NCI-H446 (cell line): ENCODE measurements at regions not wholly inside any gene's neighbourhood (a gene's known extent, or its start where the extent isn't known, plus 50 kb on each side); places are given as distances from the start of the nearest gene placed in this dataset.
"Not testable (repeated sequence)": the region's sequence is repeated elsewhere in the genome, so short reads cannot be mapped to it uniquely, and the experiment has no call there.

ENCODE experiments used
- DNase-seq, 2 experiments: peaks; one replicate each; lab custom pipeline; 2025; lab: John Stamatoyannopoulos, UW

DNA sequence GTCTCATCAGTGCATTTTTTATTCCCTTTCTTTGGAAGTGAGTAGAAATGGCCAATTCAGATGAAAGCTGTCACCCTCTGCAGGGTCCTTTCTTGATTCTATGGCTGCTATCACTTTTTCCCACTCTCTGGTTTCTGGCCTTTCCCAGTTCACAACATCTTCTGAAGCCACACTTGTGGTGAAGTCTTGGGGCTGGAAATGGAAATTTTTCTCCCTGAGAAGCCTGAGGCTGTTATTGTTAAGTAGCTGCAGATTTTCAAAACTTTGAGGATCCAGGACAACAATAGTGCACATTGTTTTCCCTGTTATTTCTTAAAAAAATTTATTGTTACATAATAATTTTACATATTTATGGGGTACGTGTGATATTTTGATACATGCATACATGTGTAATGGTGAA, 250.3 kb upstream of the RASGRP1 start:
- DNase-seq: no peak

DNA sequence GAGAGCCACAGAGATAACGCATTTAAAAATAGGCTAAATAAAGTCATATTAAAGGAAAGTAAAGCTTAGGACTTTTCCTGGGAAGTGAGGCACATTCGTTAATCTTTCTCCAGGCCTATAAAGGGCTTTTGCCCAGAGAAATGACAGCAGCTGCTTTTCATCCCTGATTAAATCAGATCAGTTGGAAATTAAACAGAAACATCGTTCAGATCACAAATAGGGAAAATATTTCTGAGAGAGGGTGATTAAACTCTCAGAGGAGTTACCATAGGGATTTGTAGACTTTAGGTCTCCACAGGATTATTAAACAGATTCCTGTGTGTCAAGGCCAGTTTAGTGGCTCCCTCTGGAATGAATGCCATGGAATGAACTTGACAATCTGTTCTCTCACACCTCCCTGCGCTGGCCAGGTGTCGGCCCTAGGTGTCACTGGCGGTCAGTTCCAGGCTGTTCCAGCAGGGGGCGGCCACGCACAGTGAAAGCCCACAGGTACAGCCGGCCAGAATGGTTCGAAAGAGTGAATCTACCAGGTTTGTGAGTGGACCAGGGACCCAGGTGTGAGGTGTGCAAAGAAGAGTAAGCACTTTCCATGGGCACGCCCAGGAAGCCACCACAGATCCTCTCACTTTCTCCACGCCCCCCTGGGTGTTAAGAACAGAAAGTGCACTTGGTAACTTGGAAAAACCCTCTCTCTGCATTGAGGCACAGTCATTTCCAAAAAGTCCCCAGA, 253.0 kb upstream of the RASGRP1 start:
- DNase-seq: peak; percentile 18 to 61

DNA sequence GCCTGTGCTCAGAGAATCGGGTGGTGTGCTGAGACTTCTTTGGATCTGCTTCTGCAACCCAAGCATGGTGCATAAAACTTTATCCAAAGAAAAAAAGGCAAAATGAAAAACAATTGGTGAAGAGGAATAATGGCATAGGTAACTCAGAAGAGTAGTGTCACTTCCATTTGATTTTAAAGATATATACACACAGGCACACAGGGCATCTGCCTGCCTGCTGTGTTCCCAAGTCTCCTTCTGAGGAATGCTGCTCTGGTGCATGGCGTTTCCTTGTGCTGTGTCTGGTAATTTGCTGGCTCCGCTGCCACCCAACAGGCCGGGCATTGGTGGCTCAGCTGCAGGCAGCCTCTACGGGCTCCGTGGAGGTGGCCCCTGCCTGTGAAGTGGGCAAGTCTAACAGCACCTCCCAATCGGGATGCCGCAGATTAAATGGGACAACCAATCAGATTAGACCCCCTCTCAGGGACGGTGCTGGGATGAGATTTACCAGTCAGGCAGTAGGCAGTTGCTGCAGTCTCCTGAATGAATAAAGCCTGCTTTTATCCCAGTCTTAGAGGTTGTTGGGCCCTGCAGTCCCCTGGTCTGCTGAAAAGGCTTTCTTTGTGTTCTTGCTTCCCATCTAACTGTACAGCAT, 253.7 kb upstream of the RASGRP1 start:
- DNase-seq: no peak

DNA sequence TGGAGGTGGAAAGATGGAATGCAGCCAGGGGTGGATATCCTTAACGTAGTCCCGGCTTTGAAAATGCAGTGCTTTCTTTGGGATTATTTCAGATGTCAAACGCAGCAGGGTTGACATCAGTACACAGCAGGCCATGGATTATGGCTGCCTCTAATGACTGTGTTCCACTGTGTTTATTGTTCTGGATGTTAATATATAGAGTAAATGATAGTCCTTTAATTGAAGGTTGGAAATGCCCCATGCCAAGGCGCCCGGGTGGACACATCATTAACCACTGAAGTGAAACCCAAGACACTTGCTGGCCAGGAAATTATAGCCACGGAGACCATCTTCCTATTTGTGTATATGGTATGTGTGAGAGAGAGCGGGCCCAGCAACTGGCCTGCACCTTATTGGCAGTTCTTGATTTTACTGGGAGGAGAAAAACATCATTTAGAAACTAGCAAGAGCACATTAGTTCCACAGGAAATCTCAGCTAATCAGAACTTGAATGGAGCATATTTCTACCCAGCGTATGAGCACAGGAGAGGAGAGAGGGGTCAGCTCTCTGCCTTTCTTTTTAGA, 254.9 kb upstream of the RASGRP1 start:
- DNase-seq: no peak

DNA sequence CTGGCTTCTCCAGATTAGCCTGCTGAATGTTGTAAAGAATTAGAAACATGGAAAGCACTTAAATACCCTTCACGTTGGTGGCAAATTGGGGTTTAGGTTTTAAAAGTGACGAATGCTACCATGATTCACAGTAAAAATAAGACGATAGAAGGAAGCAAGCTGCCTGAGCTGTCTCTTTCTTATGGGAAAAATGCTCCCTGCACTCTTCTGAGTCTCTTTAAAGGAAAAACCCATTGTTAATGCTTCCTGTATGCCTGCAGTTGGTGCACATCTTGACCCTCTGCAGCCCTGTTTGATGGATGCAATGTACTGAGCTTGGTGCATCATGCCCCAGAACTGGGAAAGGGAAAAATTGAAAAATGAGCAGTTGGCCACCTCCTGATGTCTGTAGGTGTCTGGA, 258.6 kb upstream of the RASGRP1 start:
- DNase-seq: no peak

DNA sequence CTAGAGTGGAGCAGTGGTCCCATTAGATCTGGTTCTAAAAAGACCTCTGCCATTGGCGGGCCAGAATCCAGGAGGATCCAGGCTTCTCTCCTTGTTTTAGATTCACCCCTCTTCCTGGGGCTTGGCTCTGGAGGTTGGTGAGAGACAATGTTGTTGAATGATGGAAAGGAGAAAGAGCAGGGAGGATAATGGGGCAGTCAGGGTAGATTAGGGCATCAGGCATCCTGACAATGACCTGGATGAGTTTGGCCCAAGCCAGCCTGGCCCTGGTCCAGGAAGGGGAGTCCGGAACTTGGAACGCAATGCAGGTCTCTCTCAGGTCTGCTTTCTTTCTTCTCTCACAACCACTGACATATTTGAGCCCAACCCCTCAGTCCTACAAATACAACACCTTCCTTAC, 260.1 kb upstream of the RASGRP1 start:
- DNase-seq: no peak

DNA sequence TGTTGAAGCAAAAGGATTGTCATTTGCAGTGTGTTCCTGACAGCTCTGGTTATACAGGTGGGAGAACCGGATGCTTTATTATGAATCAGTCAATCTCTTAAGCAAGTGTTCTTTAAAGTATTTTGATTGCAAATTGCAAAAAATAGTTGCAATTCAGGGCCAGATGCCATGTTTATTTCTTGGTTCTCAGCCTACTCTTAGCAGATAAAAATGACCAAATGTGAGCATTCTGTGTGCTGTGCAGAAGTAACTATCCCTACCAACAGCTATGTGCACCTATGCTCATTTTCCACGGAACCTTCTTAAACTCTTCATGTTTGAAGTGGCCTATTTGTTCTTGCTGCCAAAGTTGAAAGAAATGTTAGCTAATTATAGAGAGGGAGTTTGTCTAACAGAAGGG, 262.3 kb upstream of the RASGRP1 start:
- no peak for DNase-seq

DNA sequence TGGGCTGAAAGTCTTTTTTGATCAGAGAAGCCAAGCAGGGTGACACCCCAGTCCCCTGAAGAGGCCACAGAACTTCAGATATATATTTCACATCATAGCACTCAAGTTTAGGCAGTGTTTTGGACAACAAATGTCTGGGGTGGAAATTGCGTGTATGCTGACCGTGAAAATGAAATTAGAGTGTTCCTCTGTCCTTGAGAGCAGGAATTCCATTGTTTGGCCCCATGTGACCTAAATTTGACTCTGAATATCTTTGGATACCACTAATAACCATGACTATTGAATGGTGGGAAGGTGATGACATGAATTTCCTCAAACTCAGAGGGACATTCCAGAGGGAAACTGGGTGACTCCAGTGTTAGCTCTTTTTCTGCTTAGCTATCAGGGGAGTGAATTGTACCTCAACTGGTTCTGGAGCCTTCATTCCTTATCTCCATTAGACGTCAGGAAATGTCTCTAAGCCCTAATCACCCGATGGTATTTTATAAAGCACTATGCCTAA, 263.5 kb upstream of the RASGRP1 start:
- no peak for DNase-seq

DNA sequence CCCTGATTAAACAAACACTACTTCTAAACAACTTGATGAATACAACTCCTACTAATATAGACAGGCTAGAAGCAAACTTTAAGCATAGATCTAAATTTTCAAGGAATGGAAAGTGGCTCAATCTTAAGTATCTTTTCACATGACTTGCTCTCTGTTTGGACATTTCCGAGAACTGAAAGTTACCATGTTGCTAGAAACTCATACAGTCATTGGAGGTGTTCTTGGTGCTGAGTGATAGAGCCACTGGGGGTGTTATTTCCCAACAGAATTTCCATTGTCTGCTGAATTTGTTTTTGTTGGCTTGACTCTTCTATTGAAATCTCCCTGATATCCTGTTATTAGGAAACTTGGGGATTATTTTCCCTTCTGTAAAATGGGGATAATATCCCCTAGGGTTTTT, 264.5 kb upstream of the RASGRP1 start:
- no peak for DNase-seq

DNA sequence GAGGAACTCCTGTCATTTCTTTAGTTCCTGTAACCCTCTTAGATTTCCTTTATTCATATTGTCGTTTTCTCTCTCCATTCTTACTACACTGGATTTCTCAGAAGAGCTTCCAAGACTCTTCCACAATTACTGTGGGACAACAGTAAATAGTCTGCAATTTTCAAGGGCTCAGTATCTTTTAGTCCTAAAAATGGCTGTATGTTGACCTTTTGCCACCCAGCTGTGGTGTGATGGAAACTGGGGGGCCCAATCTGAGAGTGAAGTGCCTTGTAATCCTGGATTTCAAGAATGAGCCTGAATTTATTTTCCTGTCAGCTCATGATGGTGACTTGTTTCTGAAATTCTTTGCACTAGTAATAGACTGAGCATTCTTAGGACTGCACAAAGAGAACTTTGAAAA, 277.6 kb upstream of the RASGRP1 start:
- no peak for DNase-seq

DNA sequence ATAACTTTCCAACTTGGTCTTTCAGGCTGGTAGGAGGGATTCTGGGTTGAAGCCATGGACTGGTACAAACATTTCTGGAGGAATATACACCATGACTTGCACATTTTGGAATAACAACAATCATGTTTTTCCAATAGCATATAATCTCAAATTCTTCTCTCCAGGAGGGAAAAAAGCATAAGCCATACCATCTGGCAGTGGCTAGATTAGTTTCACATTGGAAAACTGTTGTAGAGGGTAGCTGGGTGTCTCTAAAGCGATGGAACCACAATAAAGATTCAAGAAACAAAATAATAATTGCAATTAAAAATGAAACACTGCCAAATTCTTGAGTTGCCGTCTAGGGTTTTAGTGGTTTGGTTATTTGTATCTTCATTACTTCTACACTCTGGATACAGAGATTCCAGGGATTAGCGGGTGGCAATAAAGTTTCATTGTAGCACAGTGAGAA, 278.5 kb upstream of the RASGRP1 start:
- DNase-seq: peak in 1 of 2 experiments; percentile 21

DNA sequence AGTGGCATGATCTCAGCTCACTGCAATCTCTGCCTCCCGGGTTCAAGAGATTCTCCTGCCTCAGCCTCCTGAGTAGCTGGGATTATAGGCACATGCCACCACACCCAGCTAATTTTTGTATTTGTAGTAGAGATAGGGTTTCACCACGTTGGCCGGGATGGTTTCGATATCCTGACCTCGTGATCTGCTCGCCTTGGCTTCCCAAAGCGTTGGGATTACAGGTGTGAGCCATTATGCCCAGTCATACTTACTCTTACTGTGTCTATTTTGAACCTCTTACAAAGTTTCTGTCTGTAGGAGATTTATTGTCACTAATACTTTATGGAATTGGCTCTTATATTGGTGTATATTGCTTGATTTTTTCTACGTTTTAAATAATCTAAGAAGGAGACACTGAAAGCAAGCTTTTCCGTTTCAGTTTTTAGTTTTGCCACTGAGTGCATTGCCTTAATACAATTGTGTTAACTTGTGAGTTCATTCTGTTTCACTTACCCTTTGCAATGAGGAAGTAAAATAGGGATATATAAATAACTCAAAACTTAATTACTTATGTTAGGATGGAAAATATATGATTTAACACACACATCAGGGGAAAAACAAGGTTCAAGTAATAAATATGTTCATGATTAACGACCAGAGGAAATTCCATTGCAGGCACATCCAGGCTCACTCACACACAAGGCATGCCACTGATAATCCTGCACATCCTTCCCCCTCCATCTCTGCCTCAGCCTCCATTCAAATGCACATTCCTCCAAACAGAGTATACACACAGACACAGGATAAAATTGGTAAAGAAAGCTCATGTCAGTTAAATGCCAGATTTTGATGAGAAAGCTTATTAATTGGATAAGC, 279.3 kb upstream of the RASGRP1 start:
- no peak for DNase-seq

DNA sequence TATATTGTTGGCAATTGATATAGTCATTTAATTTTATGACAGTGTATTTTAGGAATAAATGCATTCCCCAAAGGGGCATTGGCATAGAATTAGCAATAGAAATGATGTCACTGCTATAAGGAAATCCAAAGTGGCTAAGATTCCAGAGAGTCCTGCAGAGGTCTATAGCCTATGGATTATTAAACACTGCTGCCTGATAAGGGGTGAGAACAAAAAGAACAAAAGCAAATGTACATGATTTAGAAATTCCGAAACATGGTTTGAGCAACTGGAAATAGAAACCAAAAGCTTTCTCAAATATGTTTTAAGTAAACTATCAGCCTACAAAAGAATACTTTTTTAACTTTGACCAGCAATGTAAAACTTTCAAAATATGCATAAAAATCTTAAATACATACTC, 280.1 kb upstream of the RASGRP1 start:
- DNase-seq: no peak

DNA sequence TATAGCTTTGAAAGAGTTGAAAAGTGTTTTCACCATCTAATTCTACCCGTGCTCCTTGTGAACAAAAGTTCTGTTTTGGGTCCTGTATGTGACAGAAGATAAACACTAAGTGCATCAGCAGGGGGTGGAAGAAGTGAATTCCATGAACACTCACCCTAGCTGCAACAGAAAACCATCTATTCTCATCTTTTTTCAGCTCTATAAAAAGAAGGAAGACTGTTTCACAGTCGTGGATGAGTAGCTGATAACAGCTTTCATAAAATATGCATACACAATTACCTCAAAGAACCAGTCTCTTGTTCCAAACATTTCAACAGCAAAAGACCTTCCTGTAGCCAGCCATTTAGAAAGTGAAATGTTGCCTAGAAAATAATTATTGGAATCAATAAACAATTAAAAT, 281.7 kb upstream of the RASGRP1 start:
- no peak for DNase-seq

DNA sequence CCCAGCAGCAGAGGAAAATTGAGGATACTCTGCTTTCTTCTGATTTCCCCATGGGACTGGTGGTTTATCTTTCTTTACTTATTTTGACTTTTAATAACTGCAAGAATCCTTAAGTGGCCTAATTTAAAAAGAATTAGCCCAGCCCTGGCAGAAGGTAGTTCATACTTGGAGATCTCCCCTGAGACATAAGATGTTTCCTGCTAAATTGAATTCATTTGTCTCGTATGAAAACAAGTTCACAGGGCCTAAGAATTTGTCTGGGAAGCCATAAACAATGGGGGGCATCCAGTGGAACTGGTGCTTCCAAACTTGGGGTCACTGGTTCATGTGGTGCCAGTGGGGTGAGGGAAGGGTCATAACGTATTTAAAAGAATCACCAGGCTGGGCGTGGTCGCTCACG, 283.1 kb upstream of the RASGRP1 start:
- DNase-seq: no peak

DNA sequence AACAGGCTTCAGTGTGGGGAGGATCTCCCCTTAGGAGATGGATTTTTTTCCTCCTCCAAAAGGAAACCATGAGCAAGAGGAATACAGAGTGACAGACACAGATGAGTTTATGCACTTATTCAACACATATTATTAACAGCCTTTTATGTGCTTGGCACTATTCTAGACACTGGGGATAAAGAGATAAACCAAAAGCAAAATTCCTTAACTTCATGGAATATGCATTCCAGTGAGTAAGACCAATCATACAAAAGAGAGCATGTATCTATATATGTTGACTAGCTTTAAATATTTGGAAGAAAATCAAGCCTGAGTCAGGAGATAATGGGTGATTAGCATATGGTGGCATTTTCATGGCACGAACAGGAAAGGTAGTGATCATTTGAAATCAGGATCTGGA, 284.4 kb upstream of the RASGRP1 start:
- DNase-seq: no peak

DNA sequence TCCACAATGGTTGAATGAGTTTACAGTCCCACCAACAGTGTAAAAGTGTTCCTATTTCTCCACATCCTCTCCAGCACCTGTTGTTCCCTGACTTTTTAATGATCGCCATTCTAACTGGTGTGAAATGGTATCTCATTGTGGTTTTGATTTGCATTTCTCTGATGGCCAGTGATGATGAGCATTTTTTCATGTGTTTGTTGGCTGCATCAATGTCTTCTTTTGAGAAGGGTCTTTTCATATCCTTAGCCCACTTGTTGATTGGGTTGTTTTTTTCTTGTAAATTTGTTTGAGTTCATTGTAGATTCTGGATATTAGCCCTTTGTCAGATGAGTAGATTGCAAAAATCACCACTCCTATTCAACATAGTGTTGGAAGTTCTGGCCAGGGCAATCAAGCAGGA, 287.6 kb upstream of the RASGRP1 start:
- not testable (repeated sequence) for DNase-seq

DNA sequence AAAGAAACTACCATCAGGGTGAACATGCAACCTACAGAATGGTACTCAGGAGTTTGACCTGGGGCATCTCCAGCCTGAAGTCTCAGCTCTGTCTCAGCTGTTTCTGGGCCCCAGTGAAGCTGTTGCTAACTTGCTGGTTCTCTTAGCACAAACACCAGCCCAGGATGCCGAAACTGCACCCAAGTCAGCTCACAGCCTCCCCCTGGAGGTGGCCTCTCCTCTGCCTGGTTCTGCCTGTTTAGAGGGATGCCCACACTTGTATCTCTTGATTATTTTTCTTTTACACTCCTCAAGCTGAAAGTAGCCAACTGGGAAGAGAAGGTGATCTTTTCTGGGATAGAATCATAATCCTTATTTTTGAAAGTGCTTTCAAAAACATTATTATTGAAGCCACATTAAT, 289.0 kb upstream of the RASGRP1 start:
- no peak for DNase-seq

DNA sequence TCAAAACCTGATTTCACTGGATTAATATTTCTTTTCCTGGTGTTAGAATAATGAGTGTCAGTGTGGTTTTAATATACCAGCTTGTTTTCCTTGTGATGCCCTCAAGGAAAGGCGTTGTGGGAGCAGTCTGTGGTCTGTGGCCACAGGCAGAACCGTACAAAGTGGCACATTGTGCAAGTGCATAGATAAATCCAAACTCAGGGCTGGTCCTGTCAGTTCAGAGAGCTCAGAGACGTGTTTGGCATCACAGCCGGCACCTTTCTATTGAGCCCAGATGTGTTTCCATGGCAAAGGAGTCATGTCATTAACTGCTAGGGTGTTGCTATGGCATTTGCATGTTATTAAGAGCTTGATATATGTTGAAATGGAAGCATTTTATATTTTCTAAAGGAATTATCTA, 289.9 kb upstream of the RASGRP1 start:
- no peak for DNase-seq

DNA sequence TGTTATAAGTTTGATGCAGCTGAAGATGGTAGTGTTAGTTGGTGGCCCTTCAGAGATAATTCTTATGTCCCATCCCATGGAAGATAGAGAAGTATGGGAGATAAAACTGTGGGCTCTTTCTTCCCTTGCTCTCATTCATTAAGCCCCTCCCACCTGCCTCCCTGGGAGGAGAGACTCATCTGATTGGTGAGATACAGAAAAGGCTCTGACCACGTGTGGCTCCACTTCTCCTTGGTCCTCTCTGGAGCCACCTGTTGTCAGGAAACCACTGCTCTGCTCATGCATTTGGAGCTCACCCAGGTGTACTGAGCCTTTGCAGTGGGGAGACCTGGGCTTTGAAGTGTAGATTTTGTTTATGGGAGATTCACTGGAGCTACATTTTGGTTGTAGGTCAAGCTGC, 293.2 kb upstream of the RASGRP1 start:
- DNase-seq: no peak

DNA sequence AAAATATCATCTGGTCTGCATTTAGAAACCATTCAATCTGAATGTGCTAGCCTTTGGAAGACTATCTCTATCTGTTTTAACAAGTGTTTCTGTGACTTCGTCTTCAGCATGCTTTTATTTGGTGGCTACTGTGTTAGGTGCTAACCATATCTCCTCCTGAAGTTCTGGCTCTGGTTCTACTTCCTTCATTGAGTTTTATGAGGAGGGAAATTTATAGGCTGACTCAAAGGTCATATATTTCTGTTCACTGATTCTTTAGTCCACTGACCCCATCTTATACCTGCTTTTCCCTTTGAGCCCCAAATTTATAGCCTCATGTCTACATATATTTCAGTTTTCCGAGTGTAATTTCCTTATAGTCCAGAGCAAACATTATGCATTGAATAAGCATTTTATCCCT, 295.0 kb upstream of the RASGRP1 start:
- DNase-seq: no peak

DNA sequence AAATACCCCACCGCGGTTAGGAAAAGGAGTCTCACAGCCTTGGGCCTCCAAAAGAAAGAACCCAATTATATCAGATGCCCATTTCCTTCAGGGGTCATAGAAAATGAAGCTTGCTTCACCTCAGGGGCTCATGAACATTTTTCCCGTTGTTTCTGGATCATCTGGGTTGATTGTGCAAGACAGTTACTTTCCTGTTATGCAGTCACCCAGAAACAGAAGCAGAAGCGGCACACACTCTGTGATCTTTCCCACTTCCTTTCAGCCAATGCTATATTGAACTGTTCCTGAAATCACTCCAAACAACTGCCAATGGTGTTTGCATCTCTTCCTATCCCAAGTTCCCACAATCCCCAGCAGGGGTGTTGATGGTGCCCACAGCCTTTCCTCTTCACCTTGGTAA, 295.6 kb upstream of the RASGRP1 start:
- DNase-seq: no peak

DNA sequence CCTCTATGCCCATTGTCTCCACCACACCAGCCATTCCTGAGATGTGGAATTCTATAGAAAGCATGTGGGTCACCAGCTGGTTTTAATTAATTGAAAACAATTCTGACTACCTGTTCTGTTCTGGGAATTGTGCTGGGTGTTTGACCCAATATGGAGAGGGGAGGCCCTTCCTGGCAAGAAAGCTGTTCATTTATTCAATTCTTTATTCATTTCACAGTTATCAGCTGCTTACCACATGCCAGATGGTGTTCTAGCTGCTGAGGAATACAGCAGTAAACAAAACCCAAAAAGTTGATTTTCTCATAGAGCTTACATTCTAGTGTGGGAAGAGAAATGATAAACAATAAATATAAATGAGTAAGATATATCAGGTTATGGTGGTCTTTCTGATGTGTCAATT, 296.1 kb upstream of the RASGRP1 start:
- no peak for DNase-seq
